ENCODE measurements at regions not wholly inside any gene's neighbourhood (a gene's known extent, or its start where the extent isn't known, plus 50 kb on each side); places are given as distances from the start of the nearest gene placed in this dataset.

GRCh38 chr19:27962264-27962663, 1250.7 kb downstream of the UQCRFS1 start:
- no peak overlapping the region; a peak in 1 of 5 replicates for H3K4me3 Mint-ChIP-seq
- H4K20me1 ChIP-seq (ENCODE audit: control insufficient read depth, insufficient read depth, insufficient read length), result no peaks in the 10 kb centered on the region

More at GRCh38 chr19:27962264-27962663, 1250.7 kb downstream of the UQCRFS1 start:
- H4K8ac ChIP-seq (replicated peaks; ENCODE audit: insufficient read length, low read depth, low read length), result no peak overlapping the region
- no peak overlapping the region for H2AFZ ChIP-seq (ENCODE audit: low read length)
- H2BK120ac ChIP-seq (ENCODE audit: low read depth, low read length, poor library complexity, severe bottlenecking), result no peak overlapping the region
- H2BK20ac ChIP-seq (ENCODE audit: low read depth, low read length, poor library complexity, severe bottlenecking), result no peak overlapping the region
- H3K9me3 Mint-ChIP-seq, result peaks cover 5 to 7% of the 10 kb centered on the region in 2 experiments; a peak in 3 of 5 replicates
- H3K27ac ChIP-seq (ENCODE audit: insufficient read length, low read depth, low read length), result no peak overlapping the region
- no peaks in the 10 kb centered on the region for H3K27me3 ChIP-seq (ENCODE audit: insufficient read depth, low read length)
- H3K9me3 ChIP-seq (ENCODE audit: control insufficient read depth, low read depth, low read length), result no peaks in the 10 kb centered on the region
- no peak overlapping the region for H3K4me2 ChIP-seq (ENCODE audit: insufficient read depth, insufficient read length, low read length)
- no peak overlapping the region for H3K14ac ChIP-seq (ENCODE audit: insufficient read depth, low read length)
- no CpG with 5 or more reads among the region's 3 CpGs for whole genome bisulfite sequencing (ENCODE audit: extremely low coverage, insufficient read length, low lambda C conversion rate)
- H3K4me1 ChIP-seq (ENCODE audit: insufficient read depth, low read length), result no peaks in the 10 kb centered on the region; the same call in 1 of the 2 replicates
- H3K23me2 ChIP-seq (ENCODE audit: insufficient read length, low read depth, low read length, poor library complexity, severe bottlenecking), result no peaks in the 10 kb centered on the region
- no peak for TF ChIP-seq CTCF (conservative IDR thresholded peaks at IDR 0.05)
- H3K79me2 ChIP-seq (ENCODE audit: insufficient read depth, low read length), result no peaks in the 10 kb centered on the region
- H3K36me3 Mint-ChIP-seq (ENCODE audit: insufficient read depth in 1 of 3, low read depth in 3 of 3), result no peaks in the 10 kb centered on the region; a peak in 1 of 7 replicates
- no peak overlapping the region for H4K5ac ChIP-seq (ENCODE audit: insufficient read length, low read depth, low read length)
- H2AK5ac ChIP-seq (ENCODE audit: insufficient read length, low read length), result no peak overlapping the region
- no peak overlapping the region for H2BK12ac ChIP-seq (ENCODE audit: insufficient read length, low read depth, low read length)
- H3T11ph ChIP-seq (ENCODE audit: low read length), result no peak overlapping the region
- H3K27ac Mint-ChIP-seq, result no peak overlapping the region
- no peaks in the 10 kb centered on the region; the same call in 1 of the 2 replicates for H3K27me3 Mint-ChIP-seq (ENCODE audit: low read depth)
- no peak overlapping the region for H3K18ac ChIP-seq (ENCODE audit: insufficient read length, low read depth, low read length)
- H3K9ac ChIP-seq (ENCODE audit: extremely low read depth, insufficient read length, low read length), result no peak overlapping the region
- no peaks in the 10 kb centered on the region for H3K79me1 ChIP-seq (ENCODE audit: insufficient read depth, low read depth, low read length, poor library complexity, severe bottlenecking)
- H3K56ac ChIP-seq (ENCODE audit: insufficient read length, low read depth, low read length), result no peak overlapping the region
- H3K23ac ChIP-seq (ENCODE audit: insufficient read length, low read depth, low read length), result no peak overlapping the region
- no peak for DNase-seq
- no peak overlapping the region for H2BK5ac ChIP-seq (ENCODE audit: insufficient read length, low read length)
- peaks cover 5% of the 10 kb centered on the region in 2 experiments for H3K4me1 Mint-ChIP-seq
- no peak overlapping the region for H3K4ac ChIP-seq (ENCODE audit: low read depth, low read length)
- H2BK15ac ChIP-seq (ENCODE audit: low read depth, low read length), result no peak overlapping the region
- no peak overlapping the region for H4K91ac ChIP-seq (ENCODE audit: insufficient read length, low read depth, low read length)
